ENCODE measurements at regions not wholly inside any gene's neighbourhood (a gene's known extent, or its start where the extent isn't known, plus 50 kb on each side); places are given as distances from the start of the nearest gene placed in this dataset.

- H3K27ac Mint-ChIP-seq, result no peak overlapping the region
- H3K9me3 Mint-ChIP-seq, result no peaks in the 10 kb centered on the region
- no peaks in the 10 kb centered on the region for H3K4me1 Mint-ChIP-seq
- no peak for ATAC-seq
- no peak overlapping the region for H3K4me3 Mint-ChIP-seq
- no peak for DNase-seq
- H3K27me3 Mint-ChIP-seq, result peaks cover 9% of the 10 kb centered on the region
Measured at GRCh38 chr16:74232806-74233465, 63.7 kb upstream of the PSMD7 start.

GRCh38 chr16:74230126-74230525, 66.5 kb upstream of the PSMD7 start:
- no peak overlapping the region for H3K4me3 Mint-ChIP-seq
- no peaks in the 10 kb centered on the region for H3K9me3 Mint-ChIP-seq

GRCh38 chr16:74226338-74226954, 70.2 kb upstream of the PSMD7 start:
- Mint-ChIP-seq H3K27ac (no peak overlapping the region), H3K4me1 (no peaks in the 10 kb centered on the region), H3K4me3 (no peak overlapping the region), H3K9me3 (no peaks in the 10 kb centered on the region), H3K27me3 (peaks cover 7% of the 10 kb centered on the region)
- ATAC-seq (no peak), DNase-seq (no peak)

More at GRCh38 chr16:74230126-74230525, 66.5 kb upstream of the PSMD7 start:
- ATAC-seq (no peak), DNase-seq (no peak)
- Mint-ChIP-seq H3K27ac (no peak overlapping the region), H3K4me1 (no peaks in the 10 kb centered on the region), H3K27me3 (peaks cover 7% of the 10 kb centered on the region)

GRCh38 chr16:74224828-74225612, 71.6 kb upstream of the PSMD7 start:
- H3K4me1 Mint-ChIP-seq, result no peaks in the 10 kb centered on the region
- DNase-seq (no peak), ATAC-seq (no peak)
- H3K27ac Mint-ChIP-seq, result no peak overlapping the region
- peaks cover 7% of the 10 kb centered on the region for H3K27me3 Mint-ChIP-seq
- H3K9me3 Mint-ChIP-seq, result no peaks in the 10 kb centered on the region
- no peak overlapping the region for H3K4me3 Mint-ChIP-seq

GRCh38 chr16:74221828-74222227, 74.8 kb upstream of the PSMD7 start:
- no peaks in the 10 kb centered on the region for H3K4me1 Mint-ChIP-seq
- H3K27me3 Mint-ChIP-seq, result peaks cover 7% of the 10 kb centered on the region
- ATAC-seq (no peak), DNase-seq (no peak)
- no peaks in the 10 kb centered on the region for H3K9me3 Mint-ChIP-seq
- no peak overlapping the region for H3K4me3 Mint-ChIP-seq
- H3K27ac Mint-ChIP-seq, result no peak overlapping the region

- no peak overlapping the region for H3K4me3 Mint-ChIP-seq
- no peaks in the 10 kb centered on the region for H3K4me1 Mint-ChIP-seq
- H3K27me3 Mint-ChIP-seq, result no peaks in the 10 kb centered on the region
- H3K27ac Mint-ChIP-seq, result no peak overlapping the region
- H3K9me3 Mint-ChIP-seq, result no peaks in the 10 kb centered on the region
- DNase-seq (no peak), ATAC-seq (no peak)
Measured at GRCh38 chr16:74219706-74220105, 76.9 kb upstream of the PSMD7 start.

GRCh38 chr16:74218871-74219270, 77.7 kb upstream of the PSMD7 start:
- no peak for DNase-seq
- Mint-ChIP-seq H3K4me1 (no peaks in the 10 kb centered on the region), H3K4me3 (no peak overlapping the region), H3K9me3 (no peaks in the 10 kb centered on the region), H3K27me3 (no peaks in the 10 kb centered on the region), H3K27ac (no peak overlapping the region)
- no peak for ATAC-seq

- Mint-ChIP-seq H3K4me3 (no peak overlapping the region), H3K9me3 (no peaks in the 10 kb centered on the region), H3K27me3 (no peaks in the 10 kb centered on the region), H3K4me1 (no peaks in the 10 kb centered on the region), H3K27ac (no peak overlapping the region)
- no peak for ATAC-seq
- DNase-seq, result no peak
Measured at GRCh38 chr16:74216319-74216718, 80.3 kb upstream of the PSMD7 start.

GRCh38 chr16:74215249-74215648, 81.4 kb upstream of the PSMD7 start:
- ATAC-seq, result no peak
- H3K27ac Mint-ChIP-seq, result no peak overlapping the region
- no peaks in the 10 kb centered on the region for H3K9me3 Mint-ChIP-seq
- DNase-seq, result no peak
- H3K27me3 Mint-ChIP-seq, result no peaks in the 10 kb centered on the region
- no peaks in the 10 kb centered on the region for H3K4me1 Mint-ChIP-seq
- no peak overlapping the region for H3K4me3 Mint-ChIP-seq

- Mint-ChIP-seq H3K4me3 (no peak overlapping the region), H3K27me3 (no peaks in the 10 kb centered on the region), H3K27ac (no peak overlapping the region), H3K4me1 (no peaks in the 10 kb centered on the region), H3K9me3 (no peaks in the 10 kb centered on the region)
- ATAC-seq (no peak), DNase-seq (no peak)
Measured at GRCh38 chr16:74213372-74213771, 83.2 kb upstream of the PSMD7 start.

GRCh38 chr16:74210245-74210644, 86.4 kb upstream of the PSMD7 start:
- Mint-ChIP-seq H3K4me1 (no peaks in the 10 kb centered on the region), H3K27me3 (no peaks in the 10 kb centered on the region), H3K4me3 (no peak overlapping the region), H3K27ac (no peak overlapping the region), H3K9me3 (no peaks in the 10 kb centered on the region)
- DNase-seq (no peak), ATAC-seq (no peak)

GRCh38 chr16:74202009-74202408, 94.6 kb upstream of the PSMD7 start:
- H3K4me1 Mint-ChIP-seq, result no peaks in the 10 kb centered on the region
- H3K27ac Mint-ChIP-seq, result no peak overlapping the region

GRCh38 chr16:74201576-74201975, 95.0 kb upstream of the PSMD7 start:
- DNase-seq (no peak), ATAC-seq (no peak)
- no peak overlapping the region for H3K27ac Mint-ChIP-seq
- H3K4me1 Mint-ChIP-seq, result no peaks in the 10 kb centered on the region
- no peaks in the 10 kb centered on the region for H3K27me3 Mint-ChIP-seq
- no peak overlapping the region for H3K4me3 Mint-ChIP-seq
- no peaks in the 10 kb centered on the region for H3K9me3 Mint-ChIP-seq

More at GRCh38 chr16:74202009-74202408, 94.6 kb upstream of the PSMD7 start:
- Mint-ChIP-seq H3K4me3 (no peak overlapping the region), H3K27me3 (no peaks in the 10 kb centered on the region), H3K9me3 (no peaks in the 10 kb centered on the region)
- ATAC-seq (no peak), DNase-seq (no peak)

GRCh38 chr16:74200921-74201320, 95.7 kb upstream of the PSMD7 start:
- Mint-ChIP-seq H3K27ac (no peak overlapping the region), H3K4me1 (no peaks in the 10 kb centered on the region), H3K4me3 (no peak overlapping the region), H3K9me3 (no peaks in the 10 kb centered on the region), H3K27me3 (no peaks in the 10 kb centered on the region)
- no peak for ATAC-seq
- DNase-seq, result no peak

- Mint-ChIP-seq H3K4me1 (no peaks in the 10 kb centered on the region), H3K9me3 (no peaks in the 10 kb centered on the region), H3K27ac (no peak overlapping the region)
Measured at GRCh38 chr16:74199842-74200124, 96.8 kb upstream of the PSMD7 start.

GRCh38 chr16:74199066-74199841, 97.4 kb upstream of the PSMD7 start:
- Mint-ChIP-seq H3K4me3 (no peak overlapping the region), H3K27me3 (peaks cover 12% of the 10 kb centered on the region), H3K9me3 (no peaks in the 10 kb centered on the region), H3K4me1 (no peaks in the 10 kb centered on the region), H3K27ac (no peak overlapping the region)
- ATAC-seq (no peak), DNase-seq (no peak)

More at GRCh38 chr16:74199842-74200124, 96.8 kb upstream of the PSMD7 start:
- no peak overlapping the region for H3K4me3 Mint-ChIP-seq
- ATAC-seq, result no peak
- DNase-seq, result no peak
- H3K27me3 Mint-ChIP-seq, result peaks cover 10% of the 10 kb centered on the region

Data from stimulated activated naive CD8-positive, alpha-beta T cell treated with anti-CD3 and anti-CD28 coated beads, Interleukin-15, amount 100 ng/mL, for 72 hours (primary cell).